Activated T-helper 17 cell treated with anti-CD3 and anti-CD28 coated beads, Interleukin-2, amount 50 U/mL, for 72 hours (primary cell): ENCODE measurements at regions not wholly inside any gene's neighbourhood (a gene's known extent, or its start where the extent isn't known, plus 50 kb on each side); places are given as distances from the start of the nearest gene placed in this dataset.
"Not testable (repeated sequence)": the region's sequence is repeated elsewhere in the genome, so short reads cannot be mapped to it uniquely, and the experiment has no call there.

Experiments used
- ATAC-seq: fragments of 150-1000 bp; cut with Tn5 transposase; replicated peaks from 2 replicates; pipeline ENCODE4 v1.10.0; 2021; ENCODE audit warnings: mild to moderate bottlenecking, moderate library complexity
- H3K27ac Mint-ChIP-seq: one replicate; pipeline ENCODE4 v1.8.0; 2022; ENCODE audit warnings: mixed read lengths
- H3K27me3 Mint-ChIP-seq: one replicate; pipeline ENCODE4 v1.8.0; 2022; ENCODE audit warnings: mixed read lengths
- H3K36me3 Mint-ChIP-seq: one replicate; pipeline ENCODE4 v1.8.0; 2022; ENCODE audit warnings: low read depth, mild to moderate bottlenecking, mixed read lengths
- H3K4me1 Mint-ChIP-seq: one replicate; pipeline ENCODE4 v1.8.0; 2022; ENCODE audit warnings: mixed read lengths
- H3K4me3 Mint-ChIP-seq: one replicate; pipeline ENCODE4 v1.8.0; 2022; ENCODE audit warnings: mild to moderate bottlenecking, mixed read lengths
- H3K9me3 Mint-ChIP-seq: one replicate; pipeline ENCODE4 v1.8.0; 2022; ENCODE audit warnings: mixed read lengths

DNA sequence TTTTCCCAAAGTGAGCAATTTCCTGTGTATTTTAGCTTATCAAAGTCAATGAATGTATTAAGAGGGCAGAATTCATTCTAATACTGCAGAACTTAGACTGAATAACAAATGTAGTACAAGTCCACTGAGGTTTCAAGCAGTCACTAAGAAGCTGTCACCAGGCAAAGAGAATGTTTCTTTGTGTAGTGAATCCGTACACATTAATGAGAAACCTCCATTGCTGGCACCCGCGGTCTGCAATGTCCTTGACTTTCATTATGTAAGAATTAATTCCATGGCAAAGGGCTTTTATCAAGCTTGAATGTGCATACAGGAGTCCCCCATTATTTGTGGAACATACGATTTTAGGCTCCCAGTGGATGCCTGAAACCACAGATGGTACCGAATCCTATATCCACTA, 719.5 kb upstream of the TMPRSS15 start:
- Mint-ChIP-seq H3K4me1 (no peaks in the 10 kb centered on the region), H3K4me3 (no peak overlapping the region), H3K27ac (no peak overlapping the region), H3K9me3 (peaks cover 22% of the 10 kb centered on the region), H3K36me3 (no peaks in the 10 kb centered on the region), H3K27me3 (no peaks in the 10 kb centered on the region)
- no peak for ATAC-seq

DNA sequence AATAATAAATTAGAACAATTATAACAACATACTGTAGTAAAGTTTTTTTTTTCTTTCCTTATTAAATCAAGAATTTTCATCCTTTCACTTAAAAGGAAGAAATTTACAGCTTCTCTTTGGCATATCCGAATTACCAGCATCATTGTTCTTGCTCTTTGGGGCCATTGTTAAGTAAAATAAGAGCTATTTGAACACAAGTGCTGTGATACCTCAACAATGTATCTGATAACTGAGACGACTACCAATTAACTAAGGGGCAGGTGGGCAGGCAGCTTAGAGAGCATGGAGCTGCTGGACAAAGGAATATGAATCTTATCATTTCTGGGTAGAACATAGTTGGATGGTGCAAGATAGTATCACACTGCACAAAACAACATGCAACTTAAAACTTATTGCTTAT, 719.9 kb upstream of the TMPRSS15 start:
- H3K4me3 Mint-ChIP-seq = no peak overlapping the region
- H3K36me3 Mint-ChIP-seq = no peaks in the 10 kb centered on the region
- H3K27ac Mint-ChIP-seq = no peak overlapping the region
- H3K9me3 Mint-ChIP-seq = peaks cover 17% of the 10 kb centered on the region
- H3K27me3 Mint-ChIP-seq = no peaks in the 10 kb centered on the region
- no peak for ATAC-seq
- H3K4me1 Mint-ChIP-seq = no peaks in the 10 kb centered on the region

DNA sequence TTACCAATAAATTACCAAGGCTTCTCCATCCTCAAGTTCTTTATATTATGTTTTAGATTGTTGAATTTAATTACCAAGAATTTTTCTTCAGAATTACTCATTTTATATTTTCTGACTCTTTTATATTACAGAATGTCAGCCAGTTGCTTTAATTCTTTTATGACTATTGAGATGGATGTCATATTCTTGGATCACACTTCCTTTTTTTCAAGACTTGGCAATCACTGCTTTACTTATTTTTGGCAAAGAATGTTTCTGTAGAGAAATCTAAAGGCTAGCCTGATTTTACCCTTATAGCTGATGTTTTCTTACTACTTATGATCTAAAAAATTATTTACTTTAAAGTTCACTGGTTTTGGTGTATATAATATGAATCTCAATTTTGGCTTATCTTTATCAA, 721.1 kb upstream of the TMPRSS15 start:
- no peak overlapping the region for H3K27ac Mint-ChIP-seq
- no peaks in the 10 kb centered on the region for H3K27me3 Mint-ChIP-seq
- no peak overlapping the region for H3K4me3 Mint-ChIP-seq

DNA sequence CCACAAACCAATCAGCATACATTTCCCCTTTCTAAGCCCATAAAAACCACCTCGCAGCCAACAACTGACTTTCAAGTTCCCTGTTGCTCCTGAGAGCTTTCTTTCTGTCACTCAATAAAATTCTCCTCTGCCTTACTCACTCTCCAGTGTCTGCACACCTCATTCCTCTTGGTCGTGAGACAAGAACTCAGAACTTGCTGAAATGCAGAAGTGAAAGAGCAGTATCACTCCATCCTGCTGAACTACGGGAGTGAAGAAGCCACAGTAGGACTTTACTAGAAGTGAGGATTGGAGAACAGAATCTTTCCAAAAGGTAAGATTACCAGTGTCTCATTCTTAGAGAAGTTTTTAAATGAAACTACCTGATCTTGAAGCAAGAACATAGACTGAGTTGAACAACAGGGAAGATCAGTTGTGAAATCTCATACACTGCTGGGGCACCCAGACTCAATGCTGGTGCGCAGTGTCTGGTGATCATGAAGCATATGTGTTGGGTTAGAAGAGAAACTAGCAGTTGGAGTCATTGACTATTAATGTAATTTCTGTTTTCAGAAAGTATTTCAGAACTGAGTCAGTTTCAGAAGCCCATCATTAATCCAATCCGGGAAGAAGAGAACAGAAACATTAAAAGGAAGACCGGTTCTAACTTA, 726.9 kb upstream of the TMPRSS15 start:
- Mint-ChIP-seq H3K4me1 (no peaks in the 10 kb centered on the region), H3K9me3 (peaks cover 8% of the 10 kb centered on the region), H3K27ac (no peak overlapping the region), H3K36me3 (no peaks in the 10 kb centered on the region), H3K27me3 (no peaks in the 10 kb centered on the region), H3K4me3 (no peak overlapping the region)
- no peak for ATAC-seq

More for the DNA sequence above, 721.1 kb upstream of the TMPRSS15 start:
- Mint-ChIP-seq H3K36me3 (no peaks in the 10 kb centered on the region), H3K9me3 (peaks cover 10% of the 10 kb centered on the region), H3K4me1 (no peaks in the 10 kb centered on the region)
- no peak for ATAC-seq

DNA sequence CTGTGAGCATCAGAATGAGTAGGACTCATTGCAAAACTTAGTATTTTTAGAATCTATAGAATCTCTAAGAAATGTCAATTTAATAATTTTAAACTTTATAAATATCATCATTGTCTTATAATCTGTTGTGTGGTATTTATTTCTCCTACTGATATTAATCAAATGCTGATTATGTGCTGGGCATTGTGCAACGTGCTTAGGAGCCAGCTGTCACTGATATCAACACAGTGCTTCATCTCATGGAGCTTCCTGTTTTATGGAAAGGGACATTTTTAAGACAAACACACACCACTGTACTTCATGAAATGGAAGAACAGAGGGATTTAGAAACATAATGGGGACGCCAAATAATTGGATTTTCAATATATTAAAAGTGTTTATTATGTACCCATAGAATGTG, 737.9 kb upstream of the TMPRSS15 start:
- H3K27me3 Mint-ChIP-seq = no peaks in the 10 kb centered on the region
- H3K27ac Mint-ChIP-seq = no peak overlapping the region
- no peaks in the 10 kb centered on the region for H3K4me1 Mint-ChIP-seq
- H3K36me3 Mint-ChIP-seq = no peaks in the 10 kb centered on the region
- no peak overlapping the region for H3K4me3 Mint-ChIP-seq
- H3K9me3 Mint-ChIP-seq = peaks cover 4% of the 10 kb centered on the region
- ATAC-seq = no peak

DNA sequence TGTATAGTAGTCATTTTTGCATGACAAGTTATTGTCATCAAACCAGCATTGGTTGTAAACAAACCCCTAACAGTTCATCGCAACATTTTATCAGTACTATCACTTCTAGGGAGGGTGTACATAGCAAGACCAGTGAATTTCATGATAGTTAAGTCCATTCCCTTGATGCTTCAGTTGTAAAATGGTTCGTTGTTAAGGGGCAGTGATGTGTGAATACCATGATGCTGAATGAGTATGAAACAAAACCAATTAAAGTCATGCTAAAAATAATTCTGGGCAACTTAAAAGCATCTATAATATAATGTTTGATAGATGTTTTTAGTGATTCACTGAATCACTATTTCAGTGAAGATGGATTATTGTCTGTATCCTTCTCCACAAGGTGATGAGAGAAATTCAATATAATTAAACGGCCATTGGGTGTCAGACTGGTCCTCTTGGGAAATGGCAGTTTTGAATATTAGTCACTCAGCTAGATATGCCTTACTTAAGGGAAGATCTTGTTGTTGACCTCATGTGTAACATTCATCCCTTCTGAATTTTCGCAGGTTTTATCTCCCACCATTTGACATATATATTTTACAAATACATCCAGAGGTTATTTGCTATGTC, 742.2 kb upstream of the TMPRSS15 start:
- Mint-ChIP-seq H3K4me1 (no peaks in the 10 kb centered on the region), H3K4me3 (no peak overlapping the region), H3K9me3 (peaks cover 15% of the 10 kb centered on the region), H3K36me3 (no peaks in the 10 kb centered on the region), H3K27me3 (no peaks in the 10 kb centered on the region), H3K27ac (no peak overlapping the region)
- no peak for ATAC-seq

DNA sequence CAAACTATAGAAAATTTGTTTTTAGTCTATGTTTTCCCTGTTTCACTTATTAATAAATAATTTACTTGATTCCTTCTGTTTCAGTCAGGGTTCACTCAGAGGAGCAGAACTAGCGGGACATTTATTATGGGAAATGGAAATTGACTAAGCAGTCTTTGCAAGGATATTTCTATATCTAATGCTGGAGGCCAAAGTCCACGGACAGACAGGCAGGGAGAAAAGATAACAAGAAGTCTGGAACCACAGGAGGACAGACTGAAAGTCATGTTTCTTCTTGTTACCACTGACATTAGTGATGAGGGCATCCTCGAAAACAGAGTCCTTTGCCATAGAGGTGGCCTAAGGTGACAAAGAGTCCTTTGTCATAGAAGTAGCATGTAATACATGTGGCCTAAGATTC, 744.5 kb upstream of the TMPRSS15 start:
- H3K4me1 Mint-ChIP-seq = no peaks in the 10 kb centered on the region
- no peaks in the 10 kb centered on the region for H3K36me3 Mint-ChIP-seq
- H3K27ac Mint-ChIP-seq = no peak overlapping the region
- peaks cover 15% of the 10 kb centered on the region for H3K9me3 Mint-ChIP-seq
- no peak for ATAC-seq
- H3K4me3 Mint-ChIP-seq = no peak overlapping the region
- no peaks in the 10 kb centered on the region for H3K27me3 Mint-ChIP-seq

DNA sequence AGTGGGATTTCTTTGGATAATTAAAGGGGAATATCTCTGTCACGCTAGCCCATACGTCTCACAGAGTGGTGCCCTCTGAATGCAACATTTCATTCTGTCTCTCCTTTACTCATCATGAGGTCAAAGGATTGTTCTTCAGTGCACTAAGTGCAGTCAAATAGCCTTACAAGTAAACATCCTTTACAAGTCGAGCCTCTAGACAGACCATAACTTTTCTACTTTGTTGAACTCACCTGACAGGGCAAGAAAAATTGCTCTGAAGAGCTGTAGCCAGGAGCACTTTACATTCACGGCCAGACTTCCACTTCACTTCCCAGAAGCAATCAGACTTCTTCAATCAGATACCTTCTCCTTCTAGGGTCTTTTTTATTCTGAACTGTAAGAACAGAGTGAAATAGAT, 768.0 kb upstream of the TMPRSS15 start:
- no peaks in the 10 kb centered on the region for H3K4me1 Mint-ChIP-seq
- no peak overlapping the region for H3K27ac Mint-ChIP-seq

DNA sequence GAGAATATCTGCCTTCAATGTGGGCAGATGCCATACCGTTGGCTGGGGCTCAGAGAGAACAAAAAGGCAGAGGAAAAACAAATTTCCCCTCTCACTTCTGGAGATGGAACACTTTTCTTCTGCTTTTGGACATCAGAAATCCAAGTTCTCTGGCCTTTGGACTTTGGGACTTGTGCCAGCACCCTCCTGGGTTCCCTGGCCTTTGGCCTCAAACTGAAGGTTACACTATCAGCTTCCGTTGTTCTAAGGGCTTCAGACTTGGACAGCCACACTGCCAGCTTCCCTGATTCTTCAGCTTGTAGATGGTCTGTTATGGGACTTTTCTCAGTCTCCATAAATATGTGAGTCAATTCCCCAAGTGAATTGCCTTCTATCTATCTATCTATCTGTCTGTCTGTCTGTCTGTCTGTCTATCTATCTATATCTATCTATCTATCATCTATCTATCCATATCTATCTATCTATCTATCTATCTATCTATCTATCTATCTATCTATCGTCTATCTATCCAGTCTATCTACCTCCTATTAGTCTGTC, 778.1 kb upstream of the TMPRSS15 start:
- Mint-ChIP-seq H3K4me3 (no peak overlapping the region), H3K27me3 (no peaks in the 10 kb centered on the region), H3K36me3 (no peaks in the 10 kb centered on the region), H3K27ac (no peak overlapping the region), H3K4me1 (no peaks in the 10 kb centered on the region), H3K9me3 (peaks cover 10% of the 10 kb centered on the region)
- ATAC-seq = no peak

More for the DNA sequence above, 768.0 kb upstream of the TMPRSS15 start:
- H3K9me3 Mint-ChIP-seq = peaks cover 6% of the 10 kb centered on the region
- H3K27me3 Mint-ChIP-seq = no peaks in the 10 kb centered on the region
- H3K4me3 Mint-ChIP-seq = no peak overlapping the region
- no peaks in the 10 kb centered on the region for H3K36me3 Mint-ChIP-seq
- ATAC-seq = no peak

DNA sequence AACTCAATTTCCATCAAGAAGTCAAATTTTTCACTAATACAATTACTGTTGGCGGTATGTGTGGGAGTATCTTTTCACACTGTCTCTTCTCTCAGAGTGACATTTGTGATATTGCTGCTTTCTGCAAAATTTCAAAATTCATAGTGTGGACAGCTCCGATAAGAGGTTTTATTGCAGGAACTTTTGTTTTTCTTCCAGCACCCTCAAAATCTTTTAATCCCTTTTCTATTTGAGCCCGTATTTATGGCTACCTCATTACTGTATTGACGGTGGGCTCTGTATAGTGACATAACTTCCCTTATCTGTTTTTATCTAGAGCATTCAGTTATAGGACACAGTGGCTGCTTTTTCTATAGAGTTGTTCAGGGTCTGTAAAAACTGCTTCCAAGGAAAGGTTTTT, 794.4 kb upstream of the TMPRSS15 start:
- no peak overlapping the region for H3K4me3 Mint-ChIP-seq
- ATAC-seq = no peak
- H3K36me3 Mint-ChIP-seq = no peaks in the 10 kb centered on the region
- no peaks in the 10 kb centered on the region for H3K4me1 Mint-ChIP-seq
- H3K27me3 Mint-ChIP-seq = no peaks in the 10 kb centered on the region
- peaks cover 15% of the 10 kb centered on the region for H3K9me3 Mint-ChIP-seq
- no peak overlapping the region for H3K27ac Mint-ChIP-seq

DNA sequence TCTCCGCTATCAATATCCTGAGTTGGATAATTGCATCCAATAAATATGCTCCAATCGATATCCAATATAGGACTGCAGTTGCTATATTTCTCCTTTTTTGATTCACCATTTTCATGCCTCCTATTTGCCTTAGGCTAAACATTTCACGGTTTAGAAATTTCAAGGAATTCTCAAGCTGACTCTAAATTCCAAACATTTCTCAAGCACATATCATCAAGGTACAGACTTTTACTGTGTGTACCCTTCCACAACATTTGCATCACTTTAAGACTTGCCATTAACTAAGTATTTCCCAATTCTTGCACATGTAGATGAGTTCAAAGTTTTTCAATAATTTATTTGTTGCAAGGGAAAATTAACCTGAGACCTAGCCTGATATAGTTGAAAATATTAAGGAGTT, 795.2 kb upstream of the TMPRSS15 start:
- no peak for ATAC-seq

DNA sequence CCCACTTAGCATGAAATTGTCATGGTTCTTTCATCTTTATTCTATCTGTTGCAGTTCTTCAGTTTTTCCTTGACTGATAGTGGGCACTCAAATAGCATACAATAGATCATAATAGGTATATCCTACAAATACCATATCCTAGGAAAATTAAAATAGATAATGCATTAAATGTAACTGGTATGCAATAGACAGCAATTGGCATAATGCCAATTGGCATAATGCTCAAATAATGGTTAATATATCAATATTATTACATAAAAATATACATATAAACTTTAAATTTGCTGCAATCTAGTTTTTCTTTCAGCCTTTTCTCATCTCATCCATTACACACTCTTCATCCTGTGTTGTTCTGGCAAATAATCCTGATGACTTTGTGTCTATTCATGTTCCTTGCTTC, 814.6 kb upstream of the TMPRSS15 start:
- peaks cover 8% of the 10 kb centered on the region for H3K9me3 Mint-ChIP-seq
- H3K27me3 Mint-ChIP-seq = no peaks in the 10 kb centered on the region
- no peaks in the 10 kb centered on the region for H3K36me3 Mint-ChIP-seq
- ATAC-seq = no peak
- H3K27ac Mint-ChIP-seq = no peak overlapping the region
- H3K4me3 Mint-ChIP-seq = no peak overlapping the region
- H3K4me1 Mint-ChIP-seq = no peaks in the 10 kb centered on the region

More for the DNA sequence above, 795.2 kb upstream of the TMPRSS15 start:
- Mint-ChIP-seq H3K9me3 (peaks cover 20% of the 10 kb centered on the region), H3K36me3 (no peaks in the 10 kb centered on the region), H3K27me3 (no peaks in the 10 kb centered on the region), H3K4me1 (no peaks in the 10 kb centered on the region), H3K4me3 (no peak overlapping the region), H3K27ac (no peak overlapping the region)

DNA sequence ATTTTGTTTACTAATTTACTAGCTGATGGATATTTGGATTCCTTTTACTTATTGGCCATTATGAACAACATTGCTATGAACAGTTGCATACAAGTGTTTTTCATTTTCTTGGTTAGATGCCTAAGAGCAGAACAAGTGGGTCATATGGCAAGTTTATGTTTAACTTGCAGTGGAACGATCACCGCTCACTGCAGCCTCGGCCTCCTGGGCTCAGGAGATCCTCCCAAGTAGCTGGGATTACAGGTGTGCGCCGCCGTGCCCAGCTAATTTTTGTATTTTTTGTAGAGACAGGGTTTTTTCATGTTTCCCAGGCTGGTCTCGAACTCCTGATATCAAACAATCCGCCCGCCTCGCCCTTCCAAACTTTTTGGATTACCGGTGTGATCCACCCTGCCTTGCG, 820.5 kb upstream of the TMPRSS15 start:
- Mint-ChIP-seq H3K36me3 (no peaks in the 10 kb centered on the region), H3K9me3 (peaks cover 8% of the 10 kb centered on the region), H3K4me1 (no peaks in the 10 kb centered on the region), H3K27me3 (no peaks in the 10 kb centered on the region), H3K4me3 (no peak overlapping the region), H3K27ac (no peak overlapping the region)
- no peak for ATAC-seq

DNA sequence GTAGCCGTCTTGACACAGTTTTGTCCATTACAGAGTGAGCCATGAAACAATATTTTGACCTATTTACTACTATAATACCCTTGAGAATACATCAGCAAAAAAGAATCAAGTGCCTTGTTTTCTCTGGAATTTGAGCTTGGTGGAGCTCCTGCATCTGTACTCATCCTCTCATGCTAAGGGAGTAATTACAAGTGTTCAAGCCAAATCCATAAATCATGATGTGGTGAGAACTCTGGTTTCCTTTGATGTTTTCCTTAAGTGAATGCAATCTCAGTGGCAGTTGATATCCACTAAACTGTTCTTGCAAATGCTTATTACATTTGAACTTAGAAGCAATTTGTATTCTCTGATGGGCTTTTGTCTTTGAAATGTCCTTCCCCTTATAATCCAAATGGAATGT, 824.6 kb upstream of the TMPRSS15 start:
- Mint-ChIP-seq H3K4me3 (no peak overlapping the region), H3K27ac (no peak overlapping the region), H3K36me3 (no peaks in the 10 kb centered on the region), H3K27me3 (no peaks in the 10 kb centered on the region), H3K4me1 (no peaks in the 10 kb centered on the region), H3K9me3 (peaks cover 3% of the 10 kb centered on the region)
- no peak for ATAC-seq

DNA sequence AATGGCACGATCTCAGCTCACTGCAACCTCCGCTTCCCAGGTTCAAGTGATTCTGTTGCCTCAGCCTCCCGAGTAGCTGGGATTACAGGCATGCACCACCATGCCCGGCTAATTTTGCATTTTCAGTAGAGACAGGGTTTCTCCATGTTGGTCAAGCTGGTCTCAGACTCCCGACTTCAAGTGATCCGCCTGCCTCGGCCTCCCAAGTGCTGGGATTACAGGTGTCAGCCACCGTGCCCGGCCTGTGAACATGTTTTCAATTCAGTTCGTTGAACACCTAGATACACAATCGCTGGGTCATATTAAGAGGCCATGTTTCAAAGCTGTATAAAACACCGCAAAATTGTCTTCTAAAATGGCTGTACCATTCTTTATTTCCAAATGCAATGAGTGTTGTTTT, 830.3 kb upstream of the TMPRSS15 start:
- not testable (repeated sequence) for H3K9me3 Mint-ChIP-seq, H3K4me3 Mint-ChIP-seq, ATAC-seq, H3K27ac Mint-ChIP-seq, H3K27me3 Mint-ChIP-seq, H3K36me3 Mint-ChIP-seq, H3K4me1 Mint-ChIP-seq
